Ascending aorta (tissue), 2 donors: ENCODE measurements at regions not wholly inside any gene's neighbourhood (a gene's known extent, or its start where the extent isn't known, plus 50 kb on each side); places are given as distances from the start of the nearest gene placed in this dataset.

Source experiments
- DNase-seq, 2 donors: peaks; one replicate each; pipeline ENCODE4 v3.0.0-alpha.2; 2019; ENCODE audit warnings: low spot score in 2 of 2
- H3K27ac ChIP-seq, 2 donors: fragments of 200-600 bp; sonication (generic); one replicate each; pipeline ENCODE4 v1.5.1; 2016 to 2017; ENCODE audit warnings: mild to moderate bottlenecking in 1 of 2
- H3K27me3 ChIP-seq: fragments of 200-600 bp; sonication (generic); one replicate; pipeline ENCODE4 v1.5.1; 2017
- H3K36me3 ChIP-seq, 2 donors: fragments of 200-600 bp; sonication (generic); one replicate each; pipeline ENCODE4 v1.5.1; 2016
- H3K4me1 ChIP-seq, 2 donors: fragments of 200-600 bp; sonication (generic); one replicate each; pipeline ENCODE4 v1.5.1; 2016 to 2017; ENCODE audit warnings: mild to moderate bottlenecking in 1 of 2
- H3K4me3 ChIP-seq, 2 donors: fragments of 200-600 bp; sonication (generic); one replicate each; pipeline ENCODE4 v1.5.1; 2016 to 2017; ENCODE audit warnings: mild to moderate bottlenecking in 1 of 2
- H3K9me3 ChIP-seq, 2 donors: fragments of 200-600 bp; sonication (generic); one replicate each; pipeline ENCODE4 v1.5.1; 2016
- CTCF ChIP-seq, 3 experiments: fragments of 200-600 bp in 2 of 3; fragments of 450-650 bp in 1 of 3; sonication (generic) in 2 of 3; IDR thresholded peaks; one replicate each; pipeline ENCODE4 v1.5.1; 2016 to 2019; ENCODE audit warnings: antibody characterized with exemption in 3 of 3, mild to moderate bottlenecking in 1 of 3, moderate library complexity in 1 of 3
- intact Hi-C: fragments of 100-400 bp; cut with DNase I; formaldehyde crosslinking; loops from one replicate; pipeline ENCODE4 v1.15.1; 2023

- H3K36me3 ChIP-seq, result no peaks in the 10 kb centered on the region
- H3K9me3 ChIP-seq, result no peaks in the 10 kb centered on the region
- no peak for DNase-seq
- no peaks in the 10 kb centered on the region for H3K4me1 ChIP-seq
- no peaks in the 10 kb centered on the region for H3K27me3 ChIP-seq
- TF ChIP-seq CTCF (IDR thresholded peaks at IDR 0.05), result no peak
- no peak overlapping the region for H3K27ac ChIP-seq
- intact Hi-C loops, result no loop called here
- H3K4me3 ChIP-seq, result no peak overlapping the region
Measured at GRCh38 chr12:118571730-118572129, 195.4 kb downstream of the SUDS3 start.

- DNase-seq, result no peak
- H3K27me3 ChIP-seq, result no peaks in the 10 kb centered on the region
- no peaks in the 10 kb centered on the region for H3K4me1 ChIP-seq
- no peak overlapping the region for H3K27ac ChIP-seq
- intact Hi-C loops, result no loop called here
- TF ChIP-seq CTCF (IDR thresholded peaks at IDR 0.05), result no peak
- H3K9me3 ChIP-seq, result no peaks in the 10 kb centered on the region
- H3K4me3 ChIP-seq, result no peak overlapping the region
- no peaks in the 10 kb centered on the region for H3K36me3 ChIP-seq
Measured at GRCh38 chr12:118574288-118574687, 197.9 kb downstream of the SUDS3 start.

GRCh38 chr12:118575730-118576129 lies 199.4 kb downstream of the SUDS3 start:
- no peak for DNase-seq
- H3K4me3 ChIP-seq, result no peak overlapping the region
- intact Hi-C loops, result no loop called here
- H3K36me3 ChIP-seq, result no peaks in the 10 kb centered on the region
- no peaks in the 10 kb centered on the region for H3K9me3 ChIP-seq
- H3K4me1 ChIP-seq, result no peaks in the 10 kb centered on the region
- no peaks in the 10 kb centered on the region for H3K27me3 ChIP-seq
- TF ChIP-seq CTCF (IDR thresholded peaks at IDR 0.05), result no peak
- H3K27ac ChIP-seq, result no peak overlapping the region

GRCh38 chr12:118581371-118581770 lies 205.0 kb downstream of the SUDS3 start:
- intact Hi-C loops, result no loop called here
- no peak for TF ChIP-seq CTCF (IDR thresholded peaks at IDR 0.05)
- DNase-seq, result no peak
- Histone ChIP-seq H3K27ac (no peak overlapping the region), H3K4me1 (no peaks in the 10 kb centered on the region), H3K36me3 (no peaks in the 10 kb centered on the region), H3K4me3 (no peak overlapping the region), H3K27me3 (no peaks in the 10 kb centered on the region), H3K9me3 (no peaks in the 10 kb centered on the region)

- DNase-seq, result no peak
- Histone ChIP-seq H3K4me3 (no peak overlapping the region), H3K9me3 (no peaks in the 10 kb centered on the region), H3K27me3 (no peaks in the 10 kb centered on the region), H3K27ac (no peak overlapping the region), H3K4me1 (no peaks in the 10 kb centered on the region), H3K36me3 (no peaks in the 10 kb centered on the region)
- intact Hi-C loops, result no loop called here
- no peak for TF ChIP-seq CTCF (IDR thresholded peaks at IDR 0.05)
Measured at GRCh38 chr12:118582863-118583262, 206.5 kb downstream of the SUDS3 start.

- DNase-seq, result no peak
- H3K36me3 ChIP-seq, result no peaks in the 10 kb centered on the region
- H3K4me1 ChIP-seq, result no peaks in the 10 kb centered on the region
- H3K27me3 ChIP-seq, result no peaks in the 10 kb centered on the region
- no peak overlapping the region for H3K27ac ChIP-seq
- no peak overlapping the region for H3K4me3 ChIP-seq
- intact Hi-C loops, result no loop called here
- no peaks in the 10 kb centered on the region for H3K9me3 ChIP-seq
- TF ChIP-seq CTCF (IDR thresholded peaks at IDR 0.05), result no peak
Measured at GRCh38 chr12:118586433-118586832, 210.1 kb downstream of the SUDS3 start.
